Choroid plexus epithelial cell (primary cell): ENCODE measurements at regions not wholly inside any gene's neighbourhood (a gene's known extent, or its start where the extent isn't known, plus 50 kb on each side); places are given as distances from the start of the nearest gene placed in this dataset.
"Not testable (repeated sequence)": the region's sequence is repeated elsewhere in the genome, so short reads cannot be mapped to it uniquely, and the experiment has no call there.

ENCODE experiments used
- DNase-seq: peaks from one replicate; pipeline ENCODE4 v3.0.0-alpha.2; 2010; ENCODE audit warnings: low read depth
- H3K4me3 ChIP-seq: 2 replicates; pipeline ENCODE4 v1.5.1; 2011; ENCODE audit warnings: low read depth, mild to moderate bottlenecking, control low read depth, low read length, moderate library complexity
- CTCF ChIP-seq: conservative IDR thresholded peaks from 2 replicates; pipeline ENCODE4 v1.5.1; 2011; ENCODE audit warnings: low read depth, mild to moderate bottlenecking, control low read depth, inconsistent platforms, low read length, moderate library complexity

GRCh38 chr1:170804419-170804818 is 130.9 kb upstream of the MROH9 start:
- no peak for TF ChIP-seq CTCF
- DNase-seq: no peak

GRCh38 chr1:170804879-170805278 is 130.5 kb upstream of the MROH9 start:
- TF ChIP-seq CTCF: no peak
- no peak overlapping the region for H3K4me3 ChIP-seq
- DNase-seq: no peak

More at GRCh38 chr1:170804419-170804818, 130.9 kb upstream of the MROH9 start:
- no peak overlapping the region for H3K4me3 ChIP-seq

- H3K4me3 ChIP-seq: no peak overlapping the region
- no peak for TF ChIP-seq CTCF
- DNase-seq: no peak
These were observed 128.4 kb upstream of the MROH9 start for GRCh38 chr1:170806961-170807360.

GRCh38 chr1:170807432-170807831 is 127.9 kb upstream of the MROH9 start:
- no peak for TF ChIP-seq CTCF

GRCh38 chr1:170808216-170808885 is 127.0 kb upstream of the MROH9 start:
- no peak for TF ChIP-seq CTCF
- DNase-seq: no peak
- no peak overlapping the region for H3K4me3 ChIP-seq

More at GRCh38 chr1:170807432-170807831, 127.9 kb upstream of the MROH9 start:
- H3K4me3 ChIP-seq: no peak overlapping the region
- peak; percentile 70 for DNase-seq

GRCh38 chr1:170811013-170811412 is 124.3 kb upstream of the MROH9 start:
- not testable (repeated sequence) for H3K4me3 ChIP-seq
- DNase-seq: peak; percentile 42

- no peak for DNase-seq
- H3K4me3 ChIP-seq: no peak overlapping the region
- no peak for TF ChIP-seq CTCF
These were observed 115.6 kb upstream of the MROH9 start for GRCh38 chr1:170819781-170820180.
